Body of pancreas (tissue), 4 donors: ENCODE measurements at regions not wholly inside any gene's neighbourhood (a gene's known extent, or its start where the extent isn't known, plus 50 kb on each side); places are given as distances from the start of the nearest gene placed in this dataset.

Source experiments
- CTCF ChIP-seq, 7 experiments: fragments of 450-650 bp in 4 of 7; fragments of 200-600 bp in 3 of 7; sonication (generic) in 3 of 7; IDR thresholded peaks; one replicate each; pipeline ENCODE4 v1.5.1; 2016 to 2019; ENCODE audit warnings: antibody characterized with exemption in 7 of 7
- POLR2A ChIP-seq, 3 donors: fragments of 450-650 bp; IDR thresholded peaks; one replicate each; pipeline ENCODE4 v1.6.1; 2016; ENCODE audit warnings: antibody characterized with exemption in 3 of 3, mild to moderate bottlenecking in 2 of 3

GRCh38 chr4:81789158-81789557 is 317.5 kb upstream of the RASGEF1B start:
- TF ChIP-seq CTCF (IDR thresholded peaks at IDR 0.05), result no peak
- TF ChIP-seq POLR2A (IDR thresholded peaks at IDR 0.05), result no peak
